K562 (cell line): ENCODE measurements at regions not wholly inside any gene's neighbourhood (a gene's known extent, or its start where the extent isn't known, plus 50 kb on each side); places are given as distances from the start of the nearest gene placed in this dataset.
A peak's percentile ranks its signal among the peaks of the same experiment; 100 is the strongest.

ENCODE experiments used
- ARID1B ChIP-seq: fragments of 450-650 bp; IDR thresholded peaks from 2 replicates; pipeline ENCODE4 v1.6.1; 2016; ENCODE audit warnings: antibody characterized with exemption, mild to moderate bottlenecking, inconsistent platforms
- ATF7 ChIP-seq: fragments of 450-650 bp; IDR thresholded peaks from 2 replicates; pipeline ENCODE4 v1.7.1; 2014; ENCODE audit warnings: mild to moderate bottlenecking, moderate library complexity
- BACH1 ChIP-seq: fragments of 200-800 bp; sonication (Bioruptor generic); IDR thresholded peaks from 2 replicates; pipeline ENCODE4 v1.6.1; 2016; ENCODE audit warnings: missing genetic modification characterization, missing compliant biosample characterization
- DDX20 ChIP-seq: fragments of 450-650 bp; IDR thresholded peaks from 2 replicates; pipeline ENCODE4 v1.6.1; 2016; ENCODE audit warnings: missing genetic modification characterization, low read depth, mild to moderate bottlenecking, missing compliant biosample characterization, moderate library complexity
- HDGF ChIP-seq: fragments of 450-650 bp; IDR thresholded peaks from 2 replicates; pipeline ENCODE4 v1.6.1; 2016
- HMBOX1 ChIP-seq: sonication (generic); IDR thresholded peaks from 2 replicates; pipeline ENCODE4 v1.6.1; 2016
- NR2C2 ChIP-seq, 2 experiments: fragments of 200-800 bp in 1 of 2; sonication (Bioruptor generic) in 1 of 2; sonication (generic) in 1 of 2; formaldehyde crosslinking in 1 of 2; IDR thresholded peaks; 2 replicates each; pipeline versions ENCODE4 v1.6.1 to v1.8.0; 2016 to 2022; ENCODE audit warnings: mild to moderate bottlenecking in 1 of 2, missing compliant biosample characterization in 1 of 2, missing genetic modification characterization in 1 of 2, missing genetic modification reagents in 1 of 2
- SMARCB1 ChIP-seq: IDR thresholded peaks from 2 replicates; pipeline ENCODE4 v1.6.1; 2011; ENCODE audit warnings: improper control_type of control experiment, low read depth; ENCODE audit not compliant: insufficient read length
- TCF3 ChIP-seq: sonication (generic); formaldehyde crosslinking; IDR thresholded peaks from 2 replicates; pipeline ENCODE4 v1.4.0; 2020; ENCODE audit warnings: mild to moderate bottlenecking, missing genetic modification reagents
- ZNF143 ChIP-seq: sonication (generic); formaldehyde crosslinking; IDR thresholded peaks from 2 replicates; pipeline ENCODE4 v1.9.0; 2022; ENCODE audit warnings: mild to moderate bottlenecking, missing genetic modification reagents
- ZNF175 ChIP-seq: fragments of 200-800 bp; sonication (Bioruptor generic); IDR thresholded peaks from 2 replicates; pipeline ENCODE4 v1.6.1; 2016; ENCODE audit warnings: low read depth, mild to moderate bottlenecking, missing genetic modification characterization, missing compliant biosample characterization
- TF ChIP-seq, protein P1 (sequence below): fragments of 450-650 bp; IDR thresholded peaks from 2 replicates; pipeline ENCODE4 v1.6.1; 2016
- TF ChIP-seq, protein P2 (sequence below): fragments of 250-450 bp; sonication (Bioruptor Pico); IDR thresholded peaks from 2 replicates; pipeline ENCODE4 v1.8.0; 2021; ENCODE audit warnings: moderate library complexity, mild to moderate bottlenecking, inconsistent platforms
- TF ChIP-seq, protein P3 (sequence below): fragments of 450-650 bp; IDR thresholded peaks from 2 replicates; pipeline ENCODE4 v1.6.1; 2016; ENCODE audit warnings: missing biosample characterization, missing genetic modification characterization
- TF ChIP-seq, protein P4 (sequence below), 2 experiments: IDR thresholded peaks; 2 replicates each; pipeline ENCODE4 v1.6.1; 2012; ENCODE audit warnings: improper control_type of control experiment in 2 of 2, low read depth in 2 of 2, low read length in 2 of 2, borderline replicate concordance in 1 of 2

GRCh38 chr12:89768586-89769482, 60.2 kb upstream of the ATP2B1 start (continued):
- TF ChIP-seq, protein P1, sequence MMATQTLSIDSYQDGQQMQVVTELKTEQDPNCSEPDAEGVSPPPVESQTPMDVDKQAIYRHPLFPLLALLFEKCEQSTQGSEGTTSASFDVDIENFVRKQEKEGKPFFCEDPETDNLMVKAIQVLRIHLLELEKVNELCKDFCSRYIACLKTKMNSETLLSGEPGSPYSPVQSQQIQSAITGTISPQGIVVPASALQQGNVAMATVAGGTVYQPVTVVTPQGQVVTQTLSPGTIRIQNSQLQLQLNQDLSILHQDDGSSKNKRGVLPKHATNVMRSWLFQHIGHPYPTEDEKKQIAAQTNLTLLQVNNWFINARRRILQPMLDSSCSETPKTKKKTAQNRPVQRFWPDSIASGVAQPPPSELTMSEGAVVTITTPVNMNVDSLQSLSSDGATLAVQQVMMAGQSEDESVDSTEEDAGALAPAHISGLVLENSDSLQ: peak; percentile 6; the same call in 1 of the 2 replicates
- TF ChIP-seq SMARCB1: no peak
- TF ChIP-seq, protein P2, sequence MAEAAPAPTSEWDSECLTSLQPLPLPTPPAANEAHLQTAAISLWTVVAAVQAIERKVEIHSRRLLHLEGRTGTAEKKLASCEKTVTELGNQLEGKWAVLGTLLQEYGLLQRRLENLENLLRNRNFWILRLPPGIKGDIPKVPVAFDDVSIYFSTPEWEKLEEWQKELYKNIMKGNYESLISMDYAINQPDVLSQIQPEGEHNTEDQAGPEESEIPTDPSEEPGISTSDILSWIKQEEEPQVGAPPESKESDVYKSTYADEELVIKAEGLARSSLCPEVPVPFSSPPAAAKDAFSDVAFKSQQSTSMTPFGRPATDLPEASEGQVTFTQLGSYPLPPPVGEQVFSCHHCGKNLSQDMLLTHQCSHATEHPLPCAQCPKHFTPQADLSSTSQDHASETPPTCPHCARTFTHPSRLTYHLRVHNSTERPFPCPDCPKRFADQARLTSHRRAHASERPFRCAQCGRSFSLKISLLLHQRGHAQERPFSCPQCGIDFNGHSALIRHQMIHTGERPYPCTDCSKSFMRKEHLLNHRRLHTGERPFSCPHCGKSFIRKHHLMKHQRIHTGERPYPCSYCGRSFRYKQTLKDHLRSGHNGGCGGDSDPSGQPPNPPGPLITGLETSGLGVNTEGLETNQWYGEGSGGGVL (CRISPR knock-in tag): no peak
- TF ChIP-seq ARID1B: peak; percentile 68; the same call in 1 of the 2 replicates
- peak; percentile 56; the same call in 1 of the 2 replicates for TF ChIP-seq ATF7
- TF ChIP-seq NR2C2 (CRISPR knock-in tag; IDR thresholded peaks at IDR 0.05): no peak
- TF ChIP-seq NR2C2 (tag; IDR thresholded peaks at IDR 0.05): peak; percentile 26; the same call in 1 of the 2 replicates
- no peak for TF ChIP-seq DDX20
- TF ChIP-seq HMBOX1: peak; percentile 97
- TF ChIP-seq ZNF175 (CRISPR knock-in tag): peak; percentile 70; the same call in 1 of the 2 replicates
- TF ChIP-seq, protein P3, sequence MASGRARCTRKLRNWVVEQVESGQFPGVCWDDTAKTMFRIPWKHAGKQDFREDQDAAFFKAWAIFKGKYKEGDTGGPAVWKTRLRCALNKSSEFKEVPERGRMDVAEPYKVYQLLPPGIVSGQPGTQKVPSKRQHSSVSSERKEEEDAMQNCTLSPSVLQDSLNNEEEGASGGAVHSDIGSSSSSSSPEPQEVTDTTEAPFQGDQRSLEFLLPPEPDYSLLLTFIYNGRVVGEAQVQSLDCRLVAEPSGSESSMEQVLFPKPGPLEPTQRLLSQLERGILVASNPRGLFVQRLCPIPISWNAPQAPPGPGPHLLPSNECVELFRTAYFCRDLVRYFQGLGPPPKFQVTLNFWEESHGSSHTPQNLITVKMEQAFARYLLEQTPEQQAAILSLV (tag): 0 out of 2 replicates have a peak, but pooled peaks have one; percentile 34
- no peak for TF ChIP-seq HDGF
- no peak for TF ChIP-seq TCF3 (CRISPR knock-in tag)
- TF ChIP-seq, protein P4, sequence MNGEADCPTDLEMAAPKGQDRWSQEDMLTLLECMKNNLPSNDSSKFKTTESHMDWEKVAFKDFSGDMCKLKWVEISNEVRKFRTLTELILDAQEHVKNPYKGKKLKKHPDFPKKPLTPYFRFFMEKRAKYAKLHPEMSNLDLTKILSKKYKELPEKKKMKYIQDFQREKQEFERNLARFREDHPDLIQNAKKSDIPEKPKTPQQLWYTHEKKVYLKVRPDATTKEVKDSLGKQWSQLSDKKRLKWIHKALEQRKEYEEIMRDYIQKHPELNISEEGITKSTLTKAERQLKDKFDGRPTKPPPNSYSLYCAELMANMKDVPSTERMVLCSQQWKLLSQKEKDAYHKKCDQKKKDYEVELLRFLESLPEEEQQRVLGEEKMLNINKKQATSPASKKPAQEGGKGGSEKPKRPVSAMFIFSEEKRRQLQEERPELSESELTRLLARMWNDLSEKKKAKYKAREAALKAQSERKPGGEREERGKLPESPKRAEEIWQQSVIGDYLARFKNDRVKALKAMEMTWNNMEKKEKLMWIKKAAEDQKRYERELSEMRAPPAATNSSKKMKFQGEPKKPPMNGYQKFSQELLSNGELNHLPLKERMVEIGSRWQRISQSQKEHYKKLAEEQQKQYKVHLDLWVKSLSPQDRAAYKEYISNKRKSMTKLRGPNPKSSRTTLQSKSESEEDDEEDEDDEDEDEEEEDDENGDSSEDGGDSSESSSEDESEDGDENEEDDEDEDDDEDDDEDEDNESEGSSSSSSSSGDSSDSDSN (IDR thresholded peaks at IDR 0.05; ENCODE audit: borderline replicate concordance in 1 of 2, low read depth in 2 of 2, low read length in 2 of 2): no peak
- TF ChIP-seq BACH1 (tag): 0 out of 2 replicates have a peak, but pooled peaks have one; percentile 47
- TF ChIP-seq ZNF143 (CRISPR knock-in tag): no peak
